Fibroblast of peridontal ligament (primary cell): ENCODE measurements at regions not wholly inside any gene's neighbourhood (a gene's known extent, or its start where the extent isn't known, plus 50 kb on each side); places are given as distances from the start of the nearest gene placed in this dataset.

ENCODE experiments used
- DNase-seq: peaks from one replicate; pipeline ENCODE4 v3.0.0-alpha.2; 2010; ENCODE audit errors: extremely low read depth

DNA sequence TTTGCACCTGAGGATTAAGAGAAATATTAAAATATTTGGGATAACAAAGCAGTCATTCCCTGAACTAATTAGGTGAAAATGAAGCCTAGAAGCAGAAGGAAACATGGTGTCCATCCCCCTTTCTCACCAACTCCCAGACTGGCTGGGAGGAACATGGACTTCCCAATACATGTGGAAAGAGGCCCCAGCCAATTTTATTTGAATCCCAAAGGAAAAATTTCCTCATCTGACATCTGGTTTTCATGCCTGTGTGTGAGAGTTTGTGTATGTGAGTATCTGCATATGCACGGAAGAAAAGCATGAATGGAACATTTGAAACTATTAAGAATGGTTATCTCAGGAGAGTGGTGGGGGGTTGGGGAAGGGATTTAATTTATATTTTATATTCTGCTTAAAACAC is 84.3 kb downstream of the COPS8 start:
- peak; percentile 92 for DNase-seq

DNA sequence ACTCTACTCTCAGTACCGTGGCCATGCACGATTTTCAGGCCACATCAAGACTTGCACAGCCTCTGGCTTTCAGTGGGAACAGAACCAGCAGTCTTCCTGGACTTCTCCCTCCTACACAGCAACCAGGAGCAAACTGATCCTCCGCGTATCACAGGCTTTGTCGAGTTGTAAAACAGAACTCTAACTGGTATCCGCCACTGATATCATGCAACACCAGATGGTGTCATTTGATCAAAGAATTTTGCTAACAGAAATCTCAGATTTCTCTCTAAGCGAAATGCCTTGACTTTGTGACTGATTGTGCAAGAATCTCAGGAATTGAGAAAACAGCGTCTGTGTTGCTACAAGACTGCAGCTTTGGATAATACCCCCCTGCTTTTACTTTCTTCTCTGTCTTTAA is 85.7 kb downstream of the COPS8 start:
- peak; percentile 99 for DNase-seq

DNA sequence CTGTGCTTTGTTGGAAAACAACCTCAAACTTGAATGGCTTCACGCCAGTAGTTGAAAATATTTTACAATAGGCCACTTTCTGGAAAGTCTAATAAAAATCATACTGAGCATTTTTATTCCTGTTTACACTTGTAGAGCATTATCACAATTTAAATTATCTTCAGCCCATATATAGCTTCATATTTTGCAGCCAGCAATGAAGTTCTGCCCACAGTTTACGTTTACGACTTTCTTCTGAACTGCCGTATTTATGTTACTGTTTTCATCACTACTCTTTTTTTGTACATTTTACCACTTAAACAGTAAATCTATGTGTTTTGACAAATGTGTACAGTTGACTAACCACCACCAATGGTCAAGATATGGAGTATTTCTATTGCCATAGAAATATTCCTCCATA is 86.2 kb downstream of the COPS8 start:
- DNase-seq: no peak

DNA sequence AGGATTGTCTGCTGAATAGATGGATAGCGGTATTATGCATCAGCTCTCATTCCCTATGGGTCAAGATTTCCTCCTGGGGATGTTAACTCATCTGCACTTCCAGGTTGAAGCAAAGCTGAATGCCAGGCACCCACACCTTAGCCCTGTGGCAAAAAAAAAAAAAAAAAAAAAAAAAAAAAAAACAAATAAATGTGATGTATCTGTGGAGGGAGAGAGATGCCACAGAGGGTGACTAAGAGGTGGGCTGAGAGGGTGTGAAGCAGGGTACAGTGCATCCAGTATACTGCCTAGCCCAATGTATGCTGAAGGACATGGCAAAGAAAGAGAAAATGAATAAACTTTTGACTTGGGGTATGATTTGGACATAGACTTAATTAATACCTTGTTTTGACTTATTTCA is 91.4 kb downstream of the COPS8 start:
- DNase-seq: no peak

DNA sequence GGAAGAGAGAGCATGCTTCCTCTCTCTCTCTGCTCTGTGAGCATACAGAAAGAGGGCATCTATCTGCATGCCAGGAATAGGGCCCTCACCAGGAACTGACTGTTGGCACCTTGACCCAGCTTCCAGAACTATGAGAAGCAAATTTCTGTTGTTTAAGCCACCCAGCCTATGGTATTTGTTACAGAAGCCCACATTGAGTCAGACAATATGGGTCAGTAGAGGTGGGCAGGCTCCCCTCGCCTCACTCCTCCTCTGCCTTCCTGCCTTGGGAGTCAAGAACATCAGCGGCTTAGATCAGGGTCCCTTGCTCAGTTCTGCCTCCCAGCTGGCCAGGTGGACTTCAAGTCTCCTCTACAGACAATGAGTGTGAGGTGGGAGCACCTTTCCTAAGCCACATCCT is 92.3 kb downstream of the COPS8 start:
- no peak for DNase-seq

DNA sequence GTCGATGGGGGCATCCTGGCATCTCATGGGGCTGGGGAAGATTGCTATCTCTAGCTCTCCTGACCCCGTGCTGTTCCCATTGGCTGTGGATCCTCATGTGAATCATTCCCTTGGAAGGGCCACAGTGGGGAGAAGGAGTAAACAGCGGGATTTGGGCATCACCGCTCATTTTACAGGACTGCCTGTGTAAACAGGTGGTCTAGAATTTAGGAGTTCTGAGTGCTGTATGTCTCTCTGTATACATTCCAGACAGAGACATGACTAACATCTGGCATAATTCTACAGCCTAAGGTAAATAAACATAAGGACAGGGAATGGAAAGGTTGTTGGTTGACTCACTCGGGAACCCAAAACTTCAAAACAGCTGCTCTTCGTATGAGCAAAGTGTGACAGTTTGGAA is 92.7 kb downstream of the COPS8 start:
- peak; percentile 91 for DNase-seq

DNA sequence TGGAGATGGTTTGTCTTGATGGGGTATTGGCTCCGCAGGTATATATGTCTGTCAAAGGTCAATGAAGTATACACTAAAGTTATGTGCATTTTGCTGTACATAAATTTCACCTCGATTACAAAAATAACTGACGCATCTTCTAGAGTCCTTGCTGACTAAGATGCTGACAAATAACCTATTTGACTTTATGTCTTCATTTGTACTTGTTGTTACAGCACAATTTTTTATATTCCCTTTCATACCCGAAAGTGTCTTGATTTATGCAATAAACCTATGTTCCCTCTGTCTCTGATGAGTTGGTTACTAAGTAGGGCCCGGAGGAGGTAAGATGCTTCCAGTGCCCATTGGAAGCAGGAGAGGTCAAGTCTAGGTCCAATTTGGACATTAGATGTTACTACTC is 93.5 kb downstream of the COPS8 start:
- DNase-seq: no peak

DNA sequence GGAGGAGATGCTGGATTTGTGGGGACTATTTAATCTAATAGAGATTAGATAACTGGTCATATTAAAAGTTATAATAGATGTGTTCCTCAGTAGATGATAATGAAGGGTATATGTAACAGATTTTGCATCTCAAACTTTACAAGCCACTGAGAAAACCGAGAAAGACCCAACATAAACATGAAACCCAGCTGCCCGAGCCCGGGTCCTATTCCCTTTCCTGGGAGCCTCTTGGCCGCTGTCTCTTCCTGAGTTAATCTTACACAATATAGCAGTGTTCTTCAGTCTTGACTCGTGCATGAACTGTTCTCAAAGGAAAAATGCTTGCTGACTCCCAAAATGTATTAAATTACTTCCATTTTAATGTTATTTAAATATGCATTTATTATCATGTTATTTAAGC is 94.5 kb downstream of the COPS8 start:
- peak; percentile 38 for DNase-seq

DNA sequence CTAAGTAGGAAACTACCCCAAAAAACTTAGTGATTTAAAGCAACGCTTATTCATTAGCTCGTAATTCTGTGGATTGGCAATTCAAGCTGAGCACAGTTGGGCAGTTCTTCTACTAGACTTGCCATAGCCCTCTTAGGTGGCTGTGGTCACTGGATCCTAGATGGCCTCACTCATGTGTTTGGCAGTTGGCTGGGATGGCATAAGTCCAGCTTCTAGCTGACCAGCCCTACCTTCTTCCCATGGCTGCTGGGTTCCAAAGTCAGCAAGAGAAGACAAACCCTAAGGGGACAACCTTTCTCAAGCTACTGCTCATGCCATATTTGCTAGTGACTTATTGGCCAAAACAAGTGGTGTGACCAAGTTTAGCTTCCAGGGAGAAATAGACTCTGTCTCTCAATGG is 95.3 kb downstream of the COPS8 start:
- DNase-seq: no peak

DNA sequence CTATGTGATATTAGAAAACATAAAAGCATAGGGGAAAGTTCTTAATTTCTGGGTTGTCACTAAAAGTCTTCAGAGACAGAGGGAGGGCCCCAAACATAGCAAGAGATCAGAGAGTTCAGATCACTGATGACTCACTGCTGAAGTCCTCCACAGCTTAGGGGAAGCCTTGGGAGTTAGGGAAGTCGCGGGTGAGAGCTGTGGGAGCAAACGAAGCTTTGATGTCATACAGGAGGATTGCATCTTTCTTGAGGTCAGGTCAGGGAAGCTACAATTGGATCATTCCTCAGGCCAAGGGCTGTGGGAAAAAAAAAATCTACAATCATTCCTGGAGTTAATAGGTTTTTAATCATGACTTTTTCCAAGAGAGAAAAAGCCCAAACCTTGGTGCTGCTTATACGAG is 96.2 kb downstream of the COPS8 start:
- peak; percentile 96 for DNase-seq

DNA sequence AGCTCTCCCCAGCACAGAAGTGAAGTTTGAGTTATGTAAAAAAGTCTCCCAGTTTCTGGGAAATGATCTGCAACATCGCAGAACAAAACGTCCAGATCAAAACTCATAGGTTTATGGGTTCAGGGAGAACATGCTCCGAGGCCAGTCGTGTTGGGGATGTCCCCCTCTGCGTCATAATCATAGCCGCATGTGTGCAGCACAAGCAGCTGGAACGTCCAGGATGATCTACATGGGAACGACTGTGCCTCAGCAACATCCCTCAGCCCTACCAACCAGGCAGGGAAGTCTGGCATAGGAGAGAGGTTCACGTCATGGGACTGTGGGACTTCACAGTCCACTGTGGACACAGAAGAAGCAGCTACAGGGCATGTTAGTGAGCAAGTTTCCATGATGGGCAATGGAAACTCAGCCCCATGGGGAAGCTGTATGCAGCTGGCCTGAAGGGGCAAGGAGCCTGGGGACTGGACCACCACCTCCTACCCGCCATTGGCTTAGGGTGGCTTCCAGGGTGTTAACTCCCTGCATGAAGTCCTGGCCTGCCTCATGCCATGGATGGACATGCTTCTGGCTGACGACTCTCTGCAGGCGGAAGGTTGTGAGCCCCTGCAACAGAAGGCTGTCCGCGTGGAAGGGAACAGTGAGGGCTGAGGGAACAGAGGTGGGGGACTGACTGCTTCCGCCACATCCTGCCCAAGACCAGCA is 96.9 kb downstream of the COPS8 start:
- DNase-seq: no peak

DNA sequence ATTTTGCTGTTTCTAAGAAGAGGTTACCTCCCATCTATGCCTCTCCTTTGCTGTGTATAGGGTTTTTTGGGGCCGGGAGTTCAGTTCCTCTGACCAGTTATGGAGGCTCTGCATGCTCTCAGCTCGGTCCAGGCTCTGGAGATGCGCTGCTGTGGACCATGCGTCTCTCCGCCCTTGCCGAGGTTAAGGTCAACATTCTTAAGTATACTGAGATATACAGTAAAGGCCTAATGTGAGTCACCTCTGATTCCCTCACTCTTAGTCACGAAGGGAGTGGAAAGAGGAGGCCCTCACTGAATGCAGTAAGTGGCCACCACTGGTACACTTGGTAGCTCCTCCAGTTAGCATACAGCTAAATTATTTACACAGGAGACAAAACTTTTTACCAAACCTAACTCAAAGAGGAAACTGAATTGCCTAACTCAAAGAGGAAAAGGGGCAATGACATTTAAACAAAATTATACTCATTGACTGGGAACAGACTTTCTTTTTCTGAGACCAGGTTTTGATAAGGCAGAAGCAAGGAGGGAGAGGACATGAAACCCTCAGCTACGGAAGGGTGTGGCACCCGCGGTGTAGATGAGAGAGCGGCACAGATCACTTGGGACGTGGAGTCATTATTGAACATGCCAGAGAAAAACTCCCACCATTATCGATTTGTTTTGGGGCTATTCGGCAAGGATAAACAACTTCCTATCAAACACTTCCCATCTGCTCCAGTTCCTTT is 98.7 kb downstream of the COPS8 start:
- DNase-seq: peak; percentile 80

DNA sequence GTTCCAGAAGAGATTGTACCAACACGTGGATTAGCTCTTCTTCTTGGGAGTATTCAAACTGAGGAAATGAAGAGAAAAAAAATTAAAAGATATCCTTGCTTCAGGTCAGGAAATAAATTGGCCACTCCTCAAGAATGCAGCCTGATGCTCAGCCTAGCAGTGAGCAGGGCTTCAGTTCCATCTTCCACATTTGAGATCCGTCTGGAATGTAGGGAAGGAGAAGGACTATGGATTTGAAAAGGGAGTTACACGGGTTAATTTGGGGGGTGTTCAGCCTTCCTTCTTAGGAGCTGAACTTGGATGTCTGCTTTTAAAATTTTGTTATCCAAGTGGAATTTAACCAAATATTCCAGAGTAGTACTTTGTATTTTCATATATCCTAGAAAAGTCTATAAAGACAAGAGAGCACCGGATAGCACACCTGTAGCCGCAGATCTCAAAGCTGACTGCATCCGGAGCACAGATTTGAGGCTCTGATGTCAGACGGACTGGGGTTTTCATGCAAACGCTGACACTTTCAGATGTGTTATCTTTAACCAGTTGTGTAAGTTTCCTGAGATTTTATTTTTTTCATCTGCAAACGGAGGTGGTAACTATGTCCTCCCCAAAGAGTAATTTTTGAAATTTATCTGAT is 99.3 kb downstream of the COPS8 start:
- DNase-seq: no peak

DNA sequence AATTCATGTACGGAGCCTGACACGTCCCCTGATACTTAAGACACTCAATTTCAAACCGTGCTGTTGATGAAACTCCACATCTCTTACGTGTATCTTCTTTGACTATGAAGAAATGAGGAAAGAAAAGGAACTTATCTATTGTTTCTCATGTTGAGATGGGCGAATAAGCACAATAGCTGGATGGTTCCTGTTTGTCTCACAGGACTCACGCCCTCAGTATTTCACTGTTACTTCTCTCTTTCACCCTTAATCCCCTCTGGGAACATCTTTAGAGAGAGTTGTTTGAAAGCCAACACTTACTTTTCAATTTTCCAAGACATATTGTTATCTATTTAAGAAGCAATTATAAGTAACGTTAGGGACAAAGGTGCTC is 99.8 kb downstream of the COPS8 start:
- no peak for DNase-seq

DNA sequence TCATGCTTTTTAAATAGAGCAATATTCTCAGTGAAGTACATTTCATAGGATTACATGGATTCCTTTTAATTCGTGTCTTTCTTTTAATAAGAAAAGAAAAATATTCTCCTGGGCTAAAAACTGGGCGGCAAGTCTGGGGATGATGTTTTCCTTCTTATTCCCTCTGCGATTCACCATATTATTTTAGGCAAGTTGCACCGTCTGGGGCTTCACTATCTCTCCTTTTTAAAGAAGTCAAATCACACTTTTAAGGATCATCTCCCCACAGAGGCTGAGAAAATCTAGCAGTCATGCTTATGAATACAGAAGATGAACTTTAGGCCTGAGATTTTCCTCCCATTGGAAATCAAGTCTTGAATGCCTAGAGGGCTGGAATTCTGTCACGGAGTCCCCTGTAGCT is 104.1 kb downstream of the COPS8 start:
- no peak for DNase-seq

DNA sequence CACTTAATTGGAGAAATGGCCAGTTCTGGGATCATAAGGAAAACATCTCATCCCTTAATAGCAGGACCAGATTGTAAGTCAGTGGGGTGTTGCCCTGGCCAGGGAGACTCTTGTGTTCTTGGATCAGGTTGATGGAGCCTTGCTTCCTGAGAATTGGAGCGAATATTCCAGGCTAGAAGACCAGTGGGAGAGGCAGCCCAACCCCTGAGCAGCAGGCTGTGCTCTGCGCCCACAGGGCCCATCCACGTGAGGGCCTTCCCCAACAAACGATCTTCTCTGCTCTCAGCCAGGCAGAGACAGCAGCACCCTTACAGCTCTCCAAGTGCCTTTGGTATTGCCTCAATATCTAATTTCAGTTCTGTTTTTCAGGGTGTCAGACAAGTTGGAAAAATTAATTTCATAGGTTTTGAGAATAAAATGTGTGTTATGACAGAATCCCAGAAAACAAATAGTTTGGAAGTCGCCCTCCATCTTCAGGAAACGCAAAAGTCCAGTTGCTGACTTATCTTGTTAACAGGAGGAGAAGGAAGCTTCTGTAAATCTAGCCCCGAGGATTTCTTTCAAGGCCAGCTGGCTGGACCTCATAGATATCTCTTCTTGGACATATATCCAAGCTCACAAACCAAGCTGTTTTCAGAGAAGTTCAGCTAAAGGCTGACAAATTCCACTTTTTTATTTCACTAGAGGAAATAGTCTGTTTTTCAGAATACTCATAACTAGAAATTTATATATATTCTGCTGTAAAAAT is 105.5 kb downstream of the COPS8 start:
- DNase-seq: no peak

DNA sequence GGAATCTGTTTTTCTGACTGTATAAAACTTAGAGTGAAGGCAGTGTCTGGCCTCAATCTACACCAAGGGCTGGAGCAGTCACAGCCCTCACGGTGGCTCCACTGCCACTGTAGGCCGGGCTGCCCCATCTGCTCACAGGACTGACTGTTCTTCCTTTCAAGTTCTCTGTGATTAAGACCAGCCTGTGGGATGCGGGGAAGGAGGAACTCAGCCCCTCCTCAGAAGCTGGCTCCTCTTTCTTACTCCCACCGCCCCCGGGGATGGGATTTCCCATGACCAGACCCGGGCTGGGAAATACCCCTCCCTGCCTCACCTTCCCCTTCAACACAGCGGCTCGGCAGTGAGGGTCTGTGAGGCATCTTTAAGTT is 106.0 kb downstream of the COPS8 start:
- no peak for DNase-seq

DNA sequence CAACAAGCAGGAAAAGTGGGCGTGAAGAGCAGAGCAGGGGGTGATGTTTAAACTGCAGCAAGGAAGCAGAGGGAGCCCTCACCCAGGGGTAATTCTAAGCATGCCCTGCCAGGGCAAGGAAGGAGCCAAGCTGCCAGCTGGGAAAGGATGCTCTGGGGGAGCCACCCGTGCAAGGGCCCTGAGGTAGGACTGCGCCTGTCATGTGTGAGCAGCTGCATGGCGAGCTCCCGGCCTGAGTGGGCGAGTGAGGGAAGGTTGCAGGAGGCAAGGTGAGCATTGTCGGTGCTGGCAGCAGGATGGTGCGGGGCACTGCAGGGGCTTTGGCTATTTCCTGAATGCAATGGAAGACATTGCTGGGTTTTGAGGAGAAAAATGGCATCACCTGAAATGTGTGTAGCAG is 107.2 kb downstream of the COPS8 start:
- no peak for DNase-seq

DNA sequence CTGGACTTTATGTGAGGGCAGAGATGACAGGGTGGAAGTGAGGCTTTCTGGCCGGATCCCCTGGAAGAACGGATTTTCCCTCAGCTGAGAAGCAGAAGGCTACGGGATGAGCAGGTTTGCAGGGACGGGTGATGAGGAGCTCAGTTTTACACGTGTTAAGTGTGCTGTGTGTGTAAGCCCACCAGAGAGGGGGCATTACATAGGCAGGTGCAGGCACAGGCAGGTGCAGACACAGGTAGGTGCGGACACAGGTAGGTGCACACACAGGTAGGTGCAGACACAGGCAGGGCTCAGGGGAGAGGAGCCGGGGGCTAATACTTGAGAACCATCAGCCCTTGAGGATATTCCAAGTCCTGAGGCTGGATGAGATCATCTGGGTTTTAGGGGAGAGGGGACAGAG is 107.7 kb downstream of the COPS8 start:
- no peak for DNase-seq

DNA sequence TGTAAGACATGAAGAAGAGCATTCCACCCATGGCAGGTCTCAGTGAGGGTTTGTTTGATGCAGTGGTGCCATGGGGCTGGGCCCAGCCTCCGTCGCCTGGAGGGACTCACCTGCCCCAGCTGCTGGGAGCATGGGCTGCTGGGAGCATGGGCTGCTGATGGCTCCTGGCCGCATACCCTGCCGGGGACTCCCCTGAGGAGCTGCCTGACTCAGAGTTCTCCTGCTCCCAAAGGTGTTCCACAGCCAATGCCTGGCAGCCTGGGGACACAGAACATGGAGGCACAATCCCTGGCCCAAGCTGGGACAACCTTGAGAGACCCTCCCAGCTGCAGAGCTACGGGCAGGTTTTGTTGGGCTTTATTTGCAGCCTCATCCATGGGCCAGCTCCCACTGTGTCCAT is 108.4 kb downstream of the COPS8 start:
- no peak for DNase-seq

DNA sequence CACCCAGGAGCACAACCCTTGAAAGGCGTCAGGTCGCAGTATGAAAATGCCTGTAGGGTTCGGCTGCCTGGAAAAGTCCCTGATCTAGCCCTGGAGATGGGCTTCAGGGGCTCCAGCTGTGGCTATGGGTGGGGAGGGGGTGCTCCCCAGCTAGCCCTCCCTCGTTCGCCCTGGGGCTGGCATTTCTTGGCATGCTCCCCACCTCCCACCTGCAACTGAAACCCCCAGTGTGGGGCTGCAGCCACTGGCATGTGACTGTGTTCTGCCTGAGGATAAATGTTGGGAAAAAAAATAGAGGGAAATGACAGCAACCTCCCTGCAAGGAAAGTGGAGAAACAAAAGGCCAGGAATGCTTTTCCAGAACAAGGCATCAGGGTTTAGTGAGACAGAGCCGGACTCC is 109.2 kb downstream of the COPS8 start:
- no peak for DNase-seq

DNA sequence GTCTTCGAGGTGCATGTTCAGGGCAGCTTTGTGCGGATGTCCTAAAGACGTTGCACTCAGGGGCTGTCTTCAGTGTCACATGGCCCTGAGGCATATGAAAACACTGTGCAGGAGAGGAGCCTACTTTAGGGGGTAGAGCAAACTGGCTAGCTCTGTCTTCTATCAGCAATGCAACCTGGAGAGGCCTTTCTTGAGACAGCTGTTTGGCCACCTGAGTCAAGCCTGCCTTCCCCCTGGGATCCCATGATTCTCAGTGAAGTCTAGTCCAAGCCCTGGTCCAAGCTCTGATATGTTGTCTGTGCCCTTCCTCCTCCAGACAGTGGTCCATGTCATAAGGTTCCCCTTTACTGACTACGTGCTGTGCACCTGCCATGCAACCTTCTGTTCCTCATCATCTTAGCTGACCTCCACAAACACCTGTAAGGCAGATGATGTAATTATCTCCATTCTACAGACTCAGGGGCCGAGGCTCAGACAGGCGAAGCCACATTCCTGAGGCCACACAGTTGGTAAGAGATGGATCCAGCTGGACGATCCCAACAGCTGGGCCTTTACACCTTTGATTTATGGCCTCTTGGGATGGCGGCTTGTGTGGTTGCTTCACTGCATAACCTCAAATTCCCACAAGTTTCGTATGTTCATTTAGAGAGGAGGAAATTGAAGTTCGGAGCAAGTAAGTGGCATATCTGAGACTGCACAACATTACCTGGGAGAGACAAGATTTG is 109.9 kb downstream of the COPS8 start:
- DNase-seq: no peak
